ENCODE measurements at regions not wholly inside any gene's neighbourhood (a gene's known extent, or its start where the extent isn't known, plus 50 kb on each side); places are given as distances from the start of the nearest gene placed in this dataset.

DNA sequence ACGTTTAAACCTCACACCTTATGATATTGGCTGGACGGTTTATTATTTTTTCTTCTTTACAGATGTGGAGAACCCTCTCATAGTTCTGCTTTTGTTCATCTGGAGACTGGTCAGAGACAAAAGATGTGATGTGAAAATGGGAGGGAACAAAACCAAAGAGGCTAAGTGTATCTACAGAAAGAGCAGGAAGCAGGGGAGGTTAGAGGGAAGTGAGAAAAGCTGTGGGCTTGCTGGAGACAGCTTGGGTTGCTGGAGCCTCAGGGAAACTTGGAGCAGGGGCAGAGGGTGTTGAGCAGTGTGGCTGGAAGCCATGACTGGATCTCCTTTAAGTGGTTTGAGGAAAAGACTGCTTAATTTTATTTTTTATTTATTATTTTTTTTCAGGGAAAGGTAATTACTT is 79.0 kb upstream of the SNX19 start (continued):
- TF ChIP-seq, protein P1, sequence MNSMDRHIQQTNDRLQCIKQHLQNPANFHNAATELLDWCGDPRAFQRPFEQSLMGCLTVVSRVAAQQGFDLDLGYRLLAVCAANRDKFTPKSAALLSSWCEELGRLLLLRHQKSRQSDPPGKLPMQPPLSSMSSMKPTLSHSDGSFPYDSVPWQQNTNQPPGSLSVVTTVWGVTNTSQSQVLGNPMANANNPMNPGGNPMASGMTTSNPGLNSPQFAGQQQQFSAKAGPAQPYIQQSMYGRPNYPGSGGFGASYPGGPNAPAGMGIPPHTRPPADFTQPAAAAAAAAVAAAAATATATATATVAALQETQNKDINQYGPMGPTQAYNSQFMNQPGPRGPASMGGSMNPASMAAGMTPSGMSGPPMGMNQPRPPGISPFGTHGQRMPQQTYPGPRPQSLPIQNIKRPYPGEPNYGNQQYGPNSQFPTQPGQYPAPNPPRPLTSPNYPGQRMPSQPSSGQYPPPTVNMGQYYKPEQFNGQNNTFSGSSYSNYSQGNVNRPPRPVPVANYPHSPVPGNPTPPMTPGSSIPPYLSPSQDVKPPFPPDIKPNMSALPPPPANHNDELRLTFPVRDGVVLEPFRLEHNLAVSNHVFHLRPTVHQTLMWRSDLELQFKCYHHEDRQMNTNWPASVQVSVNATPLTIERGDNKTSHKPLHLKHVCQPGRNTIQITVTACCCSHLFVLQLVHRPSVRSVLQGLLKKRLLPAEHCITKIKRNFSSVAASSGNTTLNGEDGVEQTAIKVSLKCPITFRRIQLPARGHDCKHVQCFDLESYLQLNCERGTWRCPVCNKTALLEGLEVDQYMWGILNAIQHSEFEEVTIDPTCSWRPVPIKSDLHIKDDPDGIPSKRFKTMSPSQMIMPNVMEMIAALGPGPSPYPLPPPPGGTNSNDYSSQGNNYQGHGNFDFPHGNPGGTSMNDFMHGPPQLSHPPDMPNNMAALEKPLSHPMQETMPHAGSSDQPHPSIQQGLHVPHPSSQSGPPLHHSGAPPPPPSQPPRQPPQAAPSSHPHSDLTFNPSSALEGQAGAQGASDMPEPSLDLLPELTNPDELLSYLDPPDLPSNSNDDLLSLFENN (IDR thresholded peaks at IDR 0.05; ENCODE audit: low read depth in 2 of 2, low read length in 2 of 2) = no peak
- no peak for TF ChIP-seq POLR2G (IDR thresholded peaks at IDR 0.05; ENCODE audit: low read depth, low read length)

- Histone ChIP-seq H3K36me3 (ENCODE audit: control insufficient read depth, insufficient read depth, low read length) (no peaks in the 10 kb centered on the region), H3K9ac (ENCODE audit: insufficient read depth in 1 of 2, low read depth in 2 of 2, low read length in 2 of 2) (no peak overlapping the region), H3K4me3 (no peak overlapping the region), H4K20me1 (replicated peaks; ENCODE audit: control insufficient read depth, insufficient read depth, low read length) (no peaks in the 10 kb centered on the region), H3K9me1 (ENCODE audit: control insufficient read depth, insufficient read depth, low read length) (no peaks in the 10 kb centered on the region), H3K4me1 (replicated peaks in 1 of 2; ENCODE audit: control insufficient read depth in 2 of 2, insufficient read depth in 2 of 2, low read length in 2 of 2) (no peaks in the 10 kb centered on the region), H3K27ac (ENCODE audit: extremely low read depth, low read depth, low read length) (no peak overlapping the region), H3K27me3 (ENCODE audit: control insufficient read depth in 2 of 2, insufficient read depth in 2 of 2, low read length in 2 of 2) (no peaks in the 10 kb centered on the region), H2AFZ (ENCODE audit: low read depth, low read length) (no peak overlapping the region), H3K9me3 (replicated peaks; ENCODE audit: control insufficient read depth, insufficient read depth, low read depth, low read length) (no peaks in the 10 kb centered on the region), H3K79me2 (ENCODE audit: control insufficient read depth, insufficient read depth, low read length) (no peaks in the 10 kb centered on the region), H3K4me2 (ENCODE audit: insufficient read depth, low read length) (no peak overlapping the region)
- POLR2A ChIA-PET = no interaction called here
- BruUV-seq (replicated peaks) = no TSS peak
- DNase-seq (ENCODE audit: extremely low read depth in 1 of 4, low spot score in 3 of 4) = no peak
- 0% methylated on average over 1 of the region's 1 CpG for WGBS (ENCODE audit: insufficient coverage, low coverage, missing lambda C conversion rate)
- ATAC-seq = no peak
- intact Hi-C loops (cut with micrococcal nuclease) (no loop called here), in situ Hi-C loops (cut with MboI) (no loop called here)
- FAIRE-seq = no peak
- CTCF ChIA-PET (ENCODE audit: low intra/inter-chr PET ratio) = no interaction called here
- TF ChIP-seq MEIS2 (IDR thresholded peaks at IDR 0.05; ENCODE audit: partially characterized antibody) (no peak), ARID2 (IDR thresholded peaks at IDR 0.05) (no peak), DIDO1 (tag; IDR thresholded peaks at IDR 0.05; ENCODE audit: low read depth) (no peak), FOXJ2 (tag; IDR thresholded peaks at IDR 0.05) (no peak), FOXK1 (CRISPR knock-in tag; IDR thresholded peaks at IDR 0.05; ENCODE audit: borderline replicate concordance) (no peak)
Observed at GRCh38 chr11:130997278-130997677, 81.0 kb upstream of the SNX19 start.

Measured in K562 (cell line).